SK-N-SH treated with all-trans-retinoic acid at 6 μM for 48 hours (cell line): ENCODE measurements at regions not wholly inside any gene's neighbourhood (a gene's known extent, or its start where the extent isn't known, plus 50 kb on each side); places are given as distances from the start of the nearest gene placed in this dataset.

Experiments used
- CSDC2 ChIP-seq: fragments of 250-450 bp; sonication (Bioruptor Pico); IDR thresholded peaks from 2 replicates; pipeline ENCODE4 v1.5.0; 2020; ENCODE audit warnings: mild to moderate bottlenecking, moderate library complexity
- GLIS3 ChIP-seq: fragments of 250-450 bp; sonication (Bioruptor Pico); IDR thresholded peaks from 2 replicates; pipeline ENCODE4 v1.5.0; 2020; ENCODE audit warnings: mild to moderate bottlenecking, moderate library complexity
- ISL1 ChIP-seq: fragments of 250-450 bp; sonication (Bioruptor Pico); IDR thresholded peaks from 2 replicates; pipeline ENCODE4 v2.1.2; 2022; ENCODE audit warnings: mild to moderate bottlenecking, moderate library complexity
- PPARA ChIP-seq: fragments of 250-450 bp; sonication (Bioruptor Pico); IDR thresholded peaks from 2 replicates; pipeline ENCODE4 v1.5.0; 2020; ENCODE audit warnings: mild to moderate bottlenecking, borderline replicate concordance
- RARB ChIP-seq: fragments of 250-450 bp; sonication (Bioruptor Pico); IDR thresholded peaks from 2 replicates; pipeline ENCODE4 v1.8.0; 2021; ENCODE audit warnings: mild to moderate bottlenecking, moderate library complexity
- TCF4 ChIP-seq: fragments of 250-450 bp; sonication (Bioruptor Pico); IDR thresholded peaks from 2 replicates; pipeline ENCODE4 v1.8.0; 2021; ENCODE audit warnings: mild to moderate bottlenecking, moderate library complexity, borderline replicate concordance
- TOX ChIP-seq: fragments of 250-450 bp; sonication (Bioruptor Pico); IDR thresholded peaks from 2 replicates; pipeline ENCODE4 v1.8.0; 2021; ENCODE audit warnings: mild to moderate bottlenecking, moderate library complexity, borderline replicate concordance
- ZC3H10 ChIP-seq: fragments of 250-450 bp; sonication (Bioruptor Pico); IDR thresholded peaks from 2 replicates; pipeline ENCODE4 v1.5.1; 2021; ENCODE audit warnings: mild to moderate bottlenecking, moderate library complexity
- ZFP30 ChIP-seq: fragments of 450-650 bp; formaldehyde crosslinking; IDR thresholded peaks from 2 replicates; pipeline ENCODE4 v1.5.0; 2022; ENCODE audit warnings: mild to moderate bottlenecking, moderate library complexity
- ZNF565 ChIP-seq: fragments of 450-650 bp; formaldehyde crosslinking; conservative IDR thresholded peaks from 2 replicates; pipeline ENCODE4 v1.5.0; 2020; ENCODE audit warnings: low read depth, mild to moderate bottlenecking, moderate library complexity
- ZNF8 ChIP-seq: fragments of 450-650 bp; formaldehyde crosslinking; IDR thresholded peaks from 2 replicates; pipeline ENCODE4 v1.5.0; 2020; ENCODE audit warnings: mild to moderate bottlenecking, moderate library complexity
- TF ChIP-seq, protein P1 (sequence below): fragments of 250-450 bp; sonication (Bioruptor Pico); IDR thresholded peaks from 2 replicates; pipeline ENCODE4 v1.8.0; 2020; ENCODE audit warnings: mild to moderate bottlenecking, moderate library complexity, borderline replicate concordance
- TF ChIP-seq, protein P2 (sequence below): fragments of 250-450 bp; sonication (Bioruptor Pico); IDR thresholded peaks from 2 replicates; pipeline ENCODE4 v1.5.1; 2020; ENCODE audit warnings: low read depth, mild to moderate bottlenecking, moderate library complexity
- TF ChIP-seq, protein P3 (sequence below): fragments of 250-450 bp; sonication (Bioruptor Pico); IDR thresholded peaks from 2 replicates; pipeline ENCODE4 v1.8.0; 2021; ENCODE audit warnings: low read depth, mild to moderate bottlenecking, moderate library complexity, borderline replicate concordance

DNA sequence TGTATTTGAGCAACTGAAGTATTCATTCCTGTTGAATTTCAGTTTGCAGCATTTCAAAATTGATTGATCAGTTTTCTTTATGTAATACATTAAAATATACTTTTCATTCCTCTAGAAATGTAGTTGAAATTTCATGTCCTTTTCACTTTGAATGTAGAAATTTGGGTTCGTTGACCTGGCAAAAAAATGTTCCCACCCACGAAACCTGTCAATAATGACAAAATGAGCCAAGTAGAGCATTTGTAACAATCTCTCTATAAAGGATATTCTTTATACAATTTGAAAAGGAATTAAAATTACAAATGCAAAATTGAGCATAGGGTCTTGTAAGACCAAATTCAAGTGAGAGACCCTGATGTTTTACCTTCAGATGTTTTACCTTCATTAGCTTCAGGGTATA, 283.9 kb downstream of the ANKRD50 start:
- no peak for TF ChIP-seq CSDC2 (CRISPR knock-in tag)
- TF ChIP-seq GLIS3: no peak
- TF ChIP-seq, protein P1, sequence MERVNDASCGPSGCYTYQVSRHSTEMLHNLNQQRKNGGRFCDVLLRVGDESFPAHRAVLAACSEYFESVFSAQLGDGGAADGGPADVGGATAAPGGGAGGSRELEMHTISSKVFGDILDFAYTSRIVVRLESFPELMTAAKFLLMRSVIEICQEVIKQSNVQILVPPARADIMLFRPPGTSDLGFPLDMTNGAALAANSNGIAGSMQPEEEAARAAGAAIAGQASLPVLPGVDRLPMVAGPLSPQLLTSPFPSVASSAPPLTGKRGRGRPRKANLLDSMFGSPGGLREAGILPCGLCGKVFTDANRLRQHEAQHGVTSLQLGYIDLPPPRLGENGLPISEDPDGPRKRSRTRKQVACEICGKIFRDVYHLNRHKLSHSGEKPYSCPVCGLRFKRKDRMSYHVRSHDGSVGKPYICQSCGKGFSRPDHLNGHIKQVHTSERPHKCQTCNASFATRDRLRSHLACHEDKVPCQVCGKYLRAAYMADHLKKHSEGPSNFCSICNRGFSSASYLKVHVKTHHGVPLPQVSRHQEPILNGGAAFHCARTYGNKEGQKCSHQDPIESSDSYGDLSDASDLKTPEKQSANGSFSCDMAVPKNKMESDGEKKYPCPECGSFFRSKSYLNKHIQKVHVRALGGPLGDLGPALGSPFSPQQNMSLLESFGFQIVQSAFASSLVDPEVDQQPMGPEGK: no peak
- TF ChIP-seq PPARA (CRISPR knock-in tag): no peak
- no peak for TF ChIP-seq RARB (CRISPR knock-in tag)
- TF ChIP-seq ZFP30 (CRISPR knock-in tag): no peak
- TF ChIP-seq ZC3H10 (CRISPR knock-in tag): no peak
- TF ChIP-seq ZNF565 (CRISPR knock-in tag): no peak
- TF ChIP-seq TCF4 (CRISPR knock-in tag): no peak
- TF ChIP-seq, protein P2, sequence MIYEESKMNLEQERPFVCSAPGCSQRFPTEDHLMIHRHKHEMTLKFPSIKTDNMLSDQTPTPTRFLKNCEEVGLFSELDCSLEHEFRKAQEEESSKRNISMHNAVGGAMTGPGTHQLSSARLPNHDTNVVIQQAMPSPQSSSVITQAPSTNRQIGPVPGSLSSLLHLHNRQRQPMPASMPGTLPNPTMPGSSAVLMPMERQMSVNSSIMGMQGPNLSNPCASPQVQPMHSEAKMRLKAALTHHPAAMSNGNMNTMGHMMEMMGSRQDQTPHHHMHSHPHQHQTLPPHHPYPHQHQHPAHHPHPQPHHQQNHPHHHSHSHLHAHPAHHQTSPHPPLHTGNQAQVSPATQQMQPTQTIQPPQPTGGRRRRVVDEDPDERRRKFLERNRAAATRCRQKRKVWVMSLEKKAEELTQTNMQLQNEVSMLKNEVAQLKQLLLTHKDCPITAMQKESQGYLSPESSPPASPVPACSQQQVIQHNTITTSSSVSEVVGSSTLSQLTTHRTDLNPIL (CRISPR knock-in tag): no peak
- TF ChIP-seq TOX (CRISPR knock-in tag): no peak
- TF ChIP-seq, protein P3, sequence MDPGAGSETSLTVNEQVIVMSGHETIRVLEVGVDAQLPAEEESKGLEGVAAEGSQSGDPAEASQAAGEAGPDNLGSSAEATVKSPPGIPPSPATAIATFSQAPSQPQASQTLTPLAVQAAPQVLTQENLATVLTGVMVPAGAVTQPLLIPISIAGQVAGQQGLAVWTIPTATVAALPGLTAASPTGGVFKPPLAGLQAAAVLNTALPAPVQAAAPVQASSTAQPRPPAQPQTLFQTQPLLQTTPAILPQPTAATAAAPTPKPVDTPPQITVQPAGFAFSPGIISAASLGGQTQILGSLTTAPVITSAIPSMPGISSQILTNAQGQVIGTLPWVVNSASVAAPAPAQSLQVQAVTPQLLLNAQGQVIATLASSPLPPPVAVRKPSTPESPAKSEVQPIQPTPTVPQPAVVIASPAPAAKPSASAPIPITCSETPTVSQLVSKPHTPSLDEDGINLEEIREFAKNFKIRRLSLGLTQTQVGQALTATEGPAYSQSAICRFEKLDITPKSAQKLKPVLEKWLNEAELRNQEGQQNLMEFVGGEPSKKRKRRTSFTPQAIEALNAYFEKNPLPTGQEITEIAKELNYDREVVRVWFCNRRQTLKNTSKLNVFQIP (CRISPR knock-in tag): no peak
- no peak for TF ChIP-seq ZNF8 (CRISPR knock-in tag)
- no peak for TF ChIP-seq ISL1 (CRISPR knock-in tag)
